C4-2B (cell line): ENCODE measurements at regions not wholly inside any gene's neighbourhood (a gene's known extent, or its start where the extent isn't known, plus 50 kb on each side); places are given as distances from the start of the nearest gene placed in this dataset.

Source experiments
- CTCF ChIP-seq: fragments of 450-650 bp; conservative IDR thresholded peaks from 2 replicates; pipeline ENCODE4 v1.5.1; 2017; ENCODE audit warnings: mild to moderate bottlenecking
- ZFX ChIP-seq: fragments of 450-650 bp; IDR thresholded peaks from 2 replicates; pipeline ENCODE4 v1.6.1; 2017

GRCh38 chr10:90089719-90090118 is 388.3 kb downstream of the KIF20B start:
- TF ChIP-seq CTCF (no peak), ZFX (no peak)
